HEK293 (cell line): ENCODE measurements at regions not wholly inside any gene's neighbourhood (a gene's known extent, or its start where the extent isn't known, plus 50 kb on each side); places are given as distances from the start of the nearest gene placed in this dataset.

Experiments
- CTCF ChIA-PET: fragments of 350-600 bp; formaldehyde crosslinking; extraction: SDS; loops from one replicate; lab custom pipeline; 2021; ENCODE audit warnings: antibody characterized with exemption; lab: Yijun Ruan, JAX
- POLR2A ChIA-PET: fragments of 300-600 bp; formaldehyde crosslinking; extraction: SDS; loops from one replicate; lab custom pipeline; 2020; ENCODE audit warnings: antibody characterized with exemption, inconsistent platforms; lab: Yijun Ruan, JAX
- H3K27ac ChIP-seq: fragments of 200-500 bp; sonication (Bioruptor generic); 2 replicates; pipeline ENCODE4 v1.5.1; 2014; ENCODE audit warnings: low read depth, low read length, control low read depth, inconsistent platforms; ENCODE audit errors: extremely low read depth
- H3K36me3 ChIP-seq, 2 experiments: fragments of 200-500 bp in 1 of 2; sonication (Bioruptor generic) in 1 of 2; 1 replicate in 1 of 2; 2 replicates in 1 of 2; pipeline ENCODE4 v1.5.1; 2014 to 2017; ENCODE audit warnings: inconsistent platforms in 2 of 2, low read length in 2 of 2; ENCODE audit not compliant: control insufficient read depth in 2 of 2, insufficient read depth in 1 of 2
- H3K4me1 ChIP-seq: fragments of 200-500 bp; sonication (Bioruptor generic); 2 replicates; pipeline ENCODE4 v1.5.1; 2014; ENCODE audit warnings: mild to moderate bottlenecking, low read length, inconsistent platforms; ENCODE audit not compliant: control insufficient read depth, insufficient read depth
- H3K4me3 ChIP-seq: 2 replicates; pipeline ENCODE4 v1.5.1; 2011; ENCODE audit warnings: low read depth, mild to moderate bottlenecking, control low read depth, low read length, moderate library complexity
- H3K9me3 ChIP-seq: fragments of 200-500 bp; sonication (Bioruptor generic); 2 replicates; pipeline ENCODE4 v1.5.1; 2014; ENCODE audit warnings: low read depth, low read length, inconsistent platforms; ENCODE audit not compliant: control insufficient read depth, insufficient read depth
- BCL6B ChIP-seq: fragments of 450-650 bp; formaldehyde crosslinking; IDR thresholded peaks from 2 replicates; pipeline ENCODE4 v1.5.1; 2017; ENCODE audit warnings: missing biosample characterization, missing genetic modification characterization
- GFI1B ChIP-seq: fragments of 450-650 bp; formaldehyde crosslinking; IDR thresholded peaks from 2 replicates; pipeline ENCODE4 v1.5.1; 2016; ENCODE audit warnings: missing biosample characterization, missing genetic modification characterization
- KLF17 ChIP-seq: fragments of 450-650 bp; formaldehyde crosslinking; IDR thresholded peaks from 2 replicates; pipeline ENCODE4 v1.5.1; 2016; ENCODE audit warnings: missing biosample characterization, missing genetic modification characterization
- REST ChIP-seq: fragments of 450-650 bp; formaldehyde crosslinking; IDR thresholded peaks from 2 replicates; pipeline ENCODE4 v1.5.1; 2016; ENCODE audit warnings: missing biosample characterization, missing genetic modification characterization
- SCRT1 ChIP-seq: fragments of 450-650 bp; formaldehyde crosslinking; IDR thresholded peaks from 2 replicates; pipeline ENCODE4 v1.5.1; 2016; ENCODE audit warnings: missing biosample characterization, missing genetic modification characterization, borderline replicate concordance
- YY1 ChIP-seq: fragments of 450-650 bp; formaldehyde crosslinking; IDR thresholded peaks from 2 replicates; pipeline ENCODE4 v1.5.1; 2018; ENCODE audit warnings: missing biosample characterization, missing genetic modification characterization
- ZBTB11 ChIP-seq: fragments of 450-650 bp; formaldehyde crosslinking; conservative IDR thresholded peaks from 2 replicates; pipeline ENCODE4 v1.5.1; 2016; ENCODE audit warnings: low read depth, missing biosample characterization, missing genetic modification characterization
- ZBTB8A ChIP-seq: fragments of 450-650 bp; formaldehyde crosslinking; IDR thresholded peaks from 2 replicates; pipeline ENCODE4 v1.5.1; 2016; ENCODE audit warnings: missing biosample characterization, missing genetic modification characterization
- ZFP37 ChIP-seq: fragments of 450-650 bp; formaldehyde crosslinking; IDR thresholded peaks from 2 replicates; pipeline ENCODE4 v1.5.1; 2016; ENCODE audit warnings: missing biosample characterization, missing genetic modification characterization
- ZNF175 ChIP-seq: fragments of 450-650 bp; formaldehyde crosslinking; IDR thresholded peaks from 2 replicates; pipeline ENCODE4 v1.5.1; 2016; ENCODE audit warnings: missing biosample characterization, missing genetic modification characterization
- ZNF18 ChIP-seq: fragments of 450-650 bp; formaldehyde crosslinking; IDR thresholded peaks from 2 replicates; pipeline ENCODE4 v1.5.1; 2016; ENCODE audit warnings: missing biosample characterization, missing genetic modification characterization
- ZNF202 ChIP-seq: fragments of 450-650 bp; formaldehyde crosslinking; IDR thresholded peaks from 2 replicates; pipeline ENCODE4 v1.5.1; 2016; ENCODE audit warnings: missing biosample characterization, missing genetic modification characterization, borderline replicate concordance
- ZNF211 ChIP-seq: fragments of 450-650 bp; formaldehyde crosslinking; IDR thresholded peaks from 2 replicates; pipeline ENCODE4 v1.5.1; 2016; ENCODE audit warnings: low read depth, missing biosample characterization, missing genetic modification characterization
- ZNF223 ChIP-seq: fragments of 450-650 bp; formaldehyde crosslinking; IDR thresholded peaks from 2 replicates; pipeline ENCODE4 v1.5.1; 2016; ENCODE audit warnings: missing biosample characterization, missing genetic modification characterization
- ZNF324 ChIP-seq: fragments of 450-650 bp; formaldehyde crosslinking; IDR thresholded peaks from 2 replicates; pipeline ENCODE4 v1.5.1; 2016; ENCODE audit warnings: missing biosample characterization, missing genetic modification characterization
- ZNF548 ChIP-seq: fragments of 450-650 bp; formaldehyde crosslinking; IDR thresholded peaks from 2 replicates; pipeline ENCODE4 v1.5.1; 2016; ENCODE audit warnings: missing biosample characterization, missing genetic modification characterization
- ZNF561 ChIP-seq: fragments of 450-650 bp; IDR thresholded peaks from 2 replicates; pipeline ENCODE4 v1.5.1; 2018; ENCODE audit warnings: missing biosample characterization, missing genetic modification characterization, borderline replicate concordance
- ZNF580 ChIP-seq: fragments of 450-650 bp; formaldehyde crosslinking; IDR thresholded peaks from 2 replicates; pipeline ENCODE4 v1.5.1; 2016; ENCODE audit warnings: missing biosample characterization, missing genetic modification characterization
- ZNF624 ChIP-seq: fragments of 450-650 bp; formaldehyde crosslinking; IDR thresholded peaks from 2 replicates; pipeline ENCODE4 v1.5.1; 2017; ENCODE audit warnings: missing biosample characterization, missing genetic modification characterization
- ZNF660 ChIP-seq: fragments of 450-650 bp; IDR thresholded peaks from 2 replicates; pipeline ENCODE4 v1.5.1; 2018; ENCODE audit warnings: missing biosample characterization, mild to moderate bottlenecking, missing genetic modification characterization
- ZNF747 ChIP-seq: fragments of 450-650 bp; formaldehyde crosslinking; IDR thresholded peaks from 2 replicates; pipeline ENCODE4 v1.5.1; 2016; ENCODE audit warnings: missing biosample characterization, missing genetic modification characterization
- ZNF791 ChIP-seq: fragments of 450-650 bp; formaldehyde crosslinking; IDR thresholded peaks from 2 replicates; pipeline ENCODE4 v1.5.1; 2016; ENCODE audit warnings: missing biosample characterization, missing genetic modification characterization
- ZSCAN16 ChIP-seq: fragments of 450-650 bp; formaldehyde crosslinking; IDR thresholded peaks from 2 replicates; pipeline ENCODE4 v1.5.1; 2016; ENCODE audit warnings: missing biosample characterization, missing genetic modification characterization
- ZSCAN18 ChIP-seq: fragments of 450-650 bp; formaldehyde crosslinking; IDR thresholded peaks from 2 replicates; pipeline ENCODE4 v1.5.1; 2016; ENCODE audit warnings: missing biosample characterization, missing genetic modification characterization
- ZXDB ChIP-seq: fragments of 450-650 bp; formaldehyde crosslinking; IDR thresholded peaks from 2 replicates; pipeline ENCODE4 v1.5.1; 2016; ENCODE audit warnings: missing biosample characterization, missing genetic modification characterization

- H3K36me3 ChIP-seq: no peaks in the 10 kb centered on the region
- TF ChIP-seq ZNF747 (tag by site-specific recombination) (no peak), ZXDB (tag by site-specific recombination) (no peak), ZSCAN16 (tag by site-specific recombination) (no peak), ZNF223 (no peak), BCL6B (tag by site-specific recombination) (no peak), ZSCAN18 (tag by site-specific recombination) (no peak), ZNF660 (no peak), REST (tag by site-specific recombination) (no peak), ZNF18 (tag by site-specific recombination) (no peak), ZNF561 (tag by site-specific recombination) (no peak), SCRT1 (no peak), ZFP37 (tag by site-specific recombination) (no peak), ZBTB8A (tag by site-specific recombination) (no peak), ZNF548 (tag by site-specific recombination) (no peak), ZNF791 (tag by site-specific recombination) (no peak), KLF17 (tag by site-specific recombination) (no peak), GFI1B (no peak), ZNF175 (tag by site-specific recombination) (no peak)
- POLR2A ChIA-PET: no interaction called here
- H3K4me3 ChIP-seq: no peak overlapping the region
- H3K4me1 ChIP-seq: no peaks in the 10 kb centered on the region
- CTCF ChIA-PET: interaction anchor here (0.6 to 0.7 kb wide), 2 partner anchors 204 to 314 kb away, joined by 3 to 4 read pairs; no protein-coding TSS in a partner anchor
- H3K27ac ChIP-seq: no peak overlapping the region
- H3K9me3 ChIP-seq: no peaks in the 10 kb centered on the region
Observed at GRCh38 chr6:9564021-9564420, 850.9 kb downstream of the TFAP2A start.

GRCh38 chr6:9563568-9563967, 851.3 kb downstream of the TFAP2A start:
- H3K4me1 ChIP-seq: no peaks in the 10 kb centered on the region
- no peak overlapping the region for H3K4me3 ChIP-seq
- ChIA-PET POLR2A (no interaction called here), CTCF (interaction anchor here (0.6 to 0.7 kb wide), 2 partner anchors 204 to 314 kb away, joined by 3 to 4 read pairs; no protein-coding TSS in a partner anchor)
- H3K36me3 ChIP-seq: no peaks in the 10 kb centered on the region
- no peak overlapping the region for H3K27ac ChIP-seq
- H3K9me3 ChIP-seq: no peaks in the 10 kb centered on the region
- TF ChIP-seq ZNF211 (tag by site-specific recombination): no peak
- no peak for TF ChIP-seq ZNF202
- no peak for TF ChIP-seq YY1
- TF ChIP-seq ZNF580 (tag by site-specific recombination): no peak
- TF ChIP-seq GFI1B: no peak
- no peak for TF ChIP-seq ZNF324 (tag by site-specific recombination)
- no peak for TF ChIP-seq ZNF624 (tag by site-specific recombination)
- TF ChIP-seq ZBTB11 (tag by site-specific recombination): no peak
